ENCODE measurements at regions not wholly inside any gene's neighbourhood (a gene's known extent, or its start where the extent isn't known, plus 50 kb on each side); places are given as distances from the start of the nearest gene placed in this dataset.

- no peaks in the 10 kb centered on the region for H3K27me3 ChIP-seq (ENCODE audit: control insufficient read depth, insufficient read depth, low read length)
- peaks cover 20% of the 10 kb centered on the region for H3K4me1 ChIP-seq (ENCODE audit: control insufficient read depth, insufficient read depth, low read length)
- no peak overlapping the region for H3K9ac ChIP-seq (ENCODE audit: low read depth, low read length)
- H3K9me3 ChIP-seq (replicated peaks; ENCODE audit: low read length) = no peaks in the 10 kb centered on the region
- H3K36me3 ChIP-seq (ENCODE audit: insufficient read depth, low read length) = no peaks in the 10 kb centered on the region
- H3K4me3 ChIP-seq (ENCODE audit: low read length) = no peak overlapping the region
- H3K4me2 ChIP-seq (ENCODE audit: low read length) = no peak overlapping the region
Measured at GRCh38 chr4:108342325-108342970, 173.7 kb upstream of the LEF1 start.

GRCh38 chr4:108337923-108338322 is 169.2 kb upstream of the LEF1 start:
- Histone ChIP-seq H3K9me3 (replicated peaks; ENCODE audit: low read length) (no peaks in the 10 kb centered on the region), H3K4me2 (ENCODE audit: low read length) (no peak overlapping the region), H3K4me1 (ENCODE audit: control insufficient read depth, insufficient read depth, low read length) (peaks cover 6% of the 10 kb centered on the region), H3K4me3 (ENCODE audit: low read length) (no peak overlapping the region), H3K9ac (ENCODE audit: low read depth, low read length) (no peak overlapping the region), H3K27me3 (ENCODE audit: control insufficient read depth, insufficient read depth, low read length) (no peaks in the 10 kb centered on the region), H3K36me3 (ENCODE audit: insufficient read depth, low read length) (no peaks in the 10 kb centered on the region)

GRCh38 chr4:108336076-108336475 is 167.3 kb upstream of the LEF1 start:
- Histone ChIP-seq H3K9ac (ENCODE audit: low read depth, low read length) (no peak overlapping the region), H3K4me1 (ENCODE audit: control insufficient read depth, insufficient read depth, low read length) (peaks cover 6% of the 10 kb centered on the region), H3K27me3 (ENCODE audit: control insufficient read depth, insufficient read depth, low read length) (no peaks in the 10 kb centered on the region), H3K36me3 (ENCODE audit: insufficient read depth, low read length) (no peaks in the 10 kb centered on the region), H3K4me2 (ENCODE audit: low read length) (no peak overlapping the region), H3K9me3 (replicated peaks; ENCODE audit: low read length) (no peaks in the 10 kb centered on the region), H3K4me3 (ENCODE audit: low read length) (no peak overlapping the region)

GRCh38 chr4:108335081-108335480 is 166.3 kb upstream of the LEF1 start:
- Histone ChIP-seq H3K4me2 (ENCODE audit: low read length) (no peak overlapping the region), H3K4me3 (ENCODE audit: low read length) (no peak overlapping the region), H3K27me3 (ENCODE audit: control insufficient read depth, insufficient read depth, low read length) (no peaks in the 10 kb centered on the region), H3K4me1 (ENCODE audit: control insufficient read depth, insufficient read depth, low read length) (peaks cover 6% of the 10 kb centered on the region), H3K36me3 (ENCODE audit: insufficient read depth, low read length) (no peaks in the 10 kb centered on the region), H3K9me3 (replicated peaks; ENCODE audit: low read length) (no peaks in the 10 kb centered on the region), H3K9ac (ENCODE audit: low read depth, low read length) (no peak overlapping the region)

GRCh38 chr4:108334031-108334430 is 165.3 kb upstream of the LEF1 start:
- Histone ChIP-seq H3K9me3 (replicated peaks; ENCODE audit: low read length) (no peaks in the 10 kb centered on the region), H3K27me3 (ENCODE audit: control insufficient read depth, insufficient read depth, low read length) (no peaks in the 10 kb centered on the region), H3K9ac (ENCODE audit: low read depth, low read length) (no peak overlapping the region), H3K4me1 (ENCODE audit: control insufficient read depth, insufficient read depth, low read length) (peaks cover 6% of the 10 kb centered on the region), H3K4me2 (ENCODE audit: low read length) (no peak overlapping the region), H3K4me3 (ENCODE audit: low read length) (no peak overlapping the region), H3K36me3 (ENCODE audit: insufficient read depth, low read length) (no peaks in the 10 kb centered on the region)

GRCh38 chr4:108333353-108333942 is 164.7 kb upstream of the LEF1 start:
- Histone ChIP-seq H3K4me1 (ENCODE audit: control insufficient read depth, insufficient read depth, low read length) (peaks cover 6% of the 10 kb centered on the region), H3K4me3 (ENCODE audit: low read length) (no peak overlapping the region), H3K36me3 (ENCODE audit: insufficient read depth, low read length) (no peaks in the 10 kb centered on the region)

GRCh38 chr4:108331905-108332632 is 163.3 kb upstream of the LEF1 start:
- Histone ChIP-seq H3K9ac (ENCODE audit: low read depth, low read length) (no peak overlapping the region), H3K36me3 (ENCODE audit: insufficient read depth, low read length) (no peaks in the 10 kb centered on the region), H3K4me3 (ENCODE audit: low read length) (no peak overlapping the region), H3K4me1 (ENCODE audit: control insufficient read depth, insufficient read depth, low read length) (peaks cover 3% of the 10 kb centered on the region), H3K9me3 (replicated peaks; ENCODE audit: low read length) (no peaks in the 10 kb centered on the region), H3K4me2 (ENCODE audit: low read length) (no peak overlapping the region), H3K27me3 (ENCODE audit: control insufficient read depth, insufficient read depth, low read length) (no peaks in the 10 kb centered on the region)

More at GRCh38 chr4:108333353-108333942, 164.7 kb upstream of the LEF1 start:
- Histone ChIP-seq H3K27me3 (ENCODE audit: control insufficient read depth, insufficient read depth, low read length) (no peaks in the 10 kb centered on the region), H3K4me2 (ENCODE audit: low read length) (no peak overlapping the region), H3K9me3 (replicated peaks; ENCODE audit: low read length) (no peaks in the 10 kb centered on the region), H3K9ac (ENCODE audit: low read depth, low read length) (no peak overlapping the region)

- H3K4me2 ChIP-seq (ENCODE audit: low read length) = no peak overlapping the region
- H3K36me3 ChIP-seq (ENCODE audit: insufficient read depth, low read length) = no peaks in the 10 kb centered on the region
- H3K9me3 ChIP-seq (replicated peaks; ENCODE audit: low read length) = no peaks in the 10 kb centered on the region
- no peaks in the 10 kb centered on the region for H3K4me1 ChIP-seq (ENCODE audit: control insufficient read depth, insufficient read depth, low read length)
- no peaks in the 10 kb centered on the region for H3K27me3 ChIP-seq (ENCODE audit: control insufficient read depth, insufficient read depth, low read length)
- H3K4me3 ChIP-seq (ENCODE audit: low read length) = no peak overlapping the region
- H3K9ac ChIP-seq (ENCODE audit: low read depth, low read length) = no peak overlapping the region
Measured at GRCh38 chr4:108328383-108328732, 159.6 kb upstream of the LEF1 start.

- no peaks in the 10 kb centered on the region for H3K36me3 ChIP-seq (ENCODE audit: insufficient read depth, low read length)
- no peak overlapping the region for H3K4me3 ChIP-seq (ENCODE audit: low read length)
- H3K27me3 ChIP-seq (ENCODE audit: control insufficient read depth, insufficient read depth, low read length) = no peaks in the 10 kb centered on the region
- no peak overlapping the region for H3K9ac ChIP-seq (ENCODE audit: low read depth, low read length)
- H3K9me3 ChIP-seq (replicated peaks; ENCODE audit: low read length) = no peaks in the 10 kb centered on the region
- no peak overlapping the region for H3K4me2 ChIP-seq (ENCODE audit: low read length)
- H3K4me1 ChIP-seq (ENCODE audit: control insufficient read depth, insufficient read depth, low read length) = no peaks in the 10 kb centered on the region
Measured at GRCh38 chr4:108327642-108328382, 159.1 kb upstream of the LEF1 start.

- Histone ChIP-seq H3K4me2 (ENCODE audit: low read length) (no peak overlapping the region), H3K9ac (ENCODE audit: low read depth, low read length) (no peak overlapping the region), H3K9me3 (replicated peaks; ENCODE audit: low read length) (no peaks in the 10 kb centered on the region), H3K27me3 (ENCODE audit: control insufficient read depth, insufficient read depth, low read length) (no peaks in the 10 kb centered on the region), H3K36me3 (ENCODE audit: insufficient read depth, low read length) (no peaks in the 10 kb centered on the region), H3K4me3 (ENCODE audit: low read length) (no peak overlapping the region), H3K4me1 (ENCODE audit: control insufficient read depth, insufficient read depth, low read length) (no peaks in the 10 kb centered on the region)
Measured at GRCh38 chr4:108325561-108325960, 156.8 kb upstream of the LEF1 start.

GRCh38 chr4:108324450-108324849 is 155.7 kb upstream of the LEF1 start:
- Histone ChIP-seq H3K4me2 (ENCODE audit: low read length) (no peak overlapping the region), H3K4me1 (ENCODE audit: control insufficient read depth, insufficient read depth, low read length) (no peaks in the 10 kb centered on the region), H3K9ac (ENCODE audit: low read depth, low read length) (no peak overlapping the region), H3K9me3 (replicated peaks; ENCODE audit: low read length) (no peaks in the 10 kb centered on the region), H3K4me3 (ENCODE audit: low read length) (no peak overlapping the region), H3K36me3 (ENCODE audit: insufficient read depth, low read length) (no peaks in the 10 kb centered on the region), H3K27me3 (ENCODE audit: control insufficient read depth, insufficient read depth, low read length) (no peaks in the 10 kb centered on the region)

All from skeletal muscle satellite cell (primary cell).